ENCODE measurements at regions not wholly inside any gene's neighbourhood (a gene's known extent, or its start where the extent isn't known, plus 50 kb on each side); places are given as distances from the start of the nearest gene placed in this dataset.

- no peak for TF ChIP-seq POLR2A (IDR thresholded peaks at IDR 0.05)
- no peak for TF ChIP-seq CTCF (IDR thresholded peaks at IDR 0.05)
These were observed 153.7 kb upstream of the PLXNC1 start for GRCh38 chr12:93994721-93995120.
